Cerebellar nuclear complex (tissue), 1 donor: ENCODE measurements at regions not wholly inside any gene's neighbourhood (a gene's known extent, or its start where the extent isn't known, plus 50 kb on each side); places are given as distances from the start of the nearest gene placed in this dataset.

ENCODE experiments used
- DNase-seq, 2 experiments: peaks; one replicate each; lab custom pipeline; 2025; lab: John Stamatoyannopoulos, UW

DNA sequence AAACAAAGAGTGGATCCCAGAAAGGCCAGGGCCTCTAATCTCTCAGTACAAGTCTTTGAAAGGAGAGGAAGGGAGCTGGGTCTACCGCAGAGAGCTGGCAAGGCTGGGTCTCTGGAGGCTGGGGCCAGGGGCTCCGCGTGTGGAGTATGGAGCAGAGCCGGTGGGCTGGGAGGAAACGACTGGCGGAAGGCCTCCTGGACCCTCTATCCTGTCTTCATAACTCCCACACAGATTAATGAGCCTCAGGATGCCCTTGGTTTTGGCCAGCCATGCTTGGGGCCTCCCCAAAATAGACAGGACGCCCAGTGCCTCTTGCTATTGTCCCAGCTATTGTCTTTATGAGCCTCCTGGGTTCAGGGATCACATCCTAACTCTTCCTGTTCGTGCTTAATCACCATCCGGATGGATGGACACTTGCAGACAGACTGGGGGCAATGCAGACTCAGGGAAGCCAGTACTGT, 306.4 kb downstream of the DHX35 start:
- DNase-seq, result no peak

DNA sequence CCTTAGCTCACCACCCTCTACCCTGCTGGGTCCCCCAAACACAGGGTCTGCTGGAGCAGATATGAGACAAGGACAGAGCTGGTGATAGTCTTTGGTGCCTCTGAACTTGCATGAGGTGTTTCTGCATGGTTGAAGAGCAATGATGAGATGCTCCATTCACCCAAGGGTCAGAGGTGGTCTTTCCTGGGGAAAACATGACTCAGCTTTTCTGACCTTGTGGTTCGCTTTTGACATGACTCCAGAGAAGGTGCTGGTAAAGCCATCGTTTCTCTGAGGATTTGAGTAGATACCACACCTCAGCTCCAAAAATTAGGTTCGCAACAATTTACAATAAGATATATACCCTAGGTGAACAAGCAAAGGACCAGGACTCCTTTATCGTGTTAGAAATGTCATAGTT, 304.8 kb downstream of the DHX35 start:
- no peak for DNase-seq

- DNase-seq, result no peak
Measured at GRCh38 chr20:39264506-39265172, 302.5 kb downstream of the DHX35 start.

DNA sequence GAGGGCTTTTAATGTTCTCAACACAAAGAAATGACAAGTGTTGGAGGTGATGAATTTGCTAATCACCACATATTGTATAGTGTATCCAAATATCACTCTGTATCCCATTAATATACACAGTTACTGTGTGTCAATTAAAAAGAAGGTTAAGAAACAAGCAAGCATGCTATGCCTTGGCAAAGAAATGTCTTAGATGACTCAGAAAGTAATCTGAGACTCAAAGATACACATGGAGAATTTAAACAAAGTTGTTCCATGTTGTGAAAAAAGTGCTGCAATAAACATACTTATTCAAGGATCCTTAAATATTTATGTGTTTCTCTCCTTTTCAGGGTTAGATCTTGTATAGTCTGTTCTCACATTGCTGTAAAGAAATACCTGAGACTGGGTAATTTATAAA, 300.9 kb downstream of the DHX35 start:
- DNase-seq, result no peak

DNA sequence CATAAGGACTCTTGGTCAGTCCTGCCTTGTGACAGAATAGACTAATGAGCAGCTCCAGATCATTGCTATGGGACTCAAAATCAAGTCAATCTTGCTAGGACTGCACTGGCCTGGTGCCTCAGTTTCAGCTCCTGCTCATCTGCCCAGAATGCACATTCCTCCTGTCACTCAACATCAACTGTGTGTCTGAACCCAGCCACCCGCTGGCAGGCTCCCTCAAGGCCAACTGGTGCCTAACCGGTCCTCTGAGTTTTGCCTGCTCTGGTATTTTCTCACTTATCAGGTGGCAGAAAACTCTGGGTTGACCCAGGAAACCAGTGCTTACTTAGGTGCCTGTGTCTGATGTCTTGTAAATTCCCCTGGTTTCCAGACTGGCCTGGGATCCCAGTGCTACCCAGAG, 297.7 kb downstream of the DHX35 start:
- no peak for DNase-seq

GRCh38 chr20:39259010-39259803, 297.1 kb downstream of the DHX35 start:
- DNase-seq, result no peak

- DNase-seq, result no peak
Measured at GRCh38 chr20:39258253-39258652, 296.1 kb downstream of the DHX35 start.

GRCh38 chr20:39253051-39253755, 291.1 kb downstream of the DHX35 start:
- no peak for DNase-seq

GRCh38 chr20:39252035-39252434, 289.9 kb downstream of the DHX35 start:
- DNase-seq, result no peak

DNA sequence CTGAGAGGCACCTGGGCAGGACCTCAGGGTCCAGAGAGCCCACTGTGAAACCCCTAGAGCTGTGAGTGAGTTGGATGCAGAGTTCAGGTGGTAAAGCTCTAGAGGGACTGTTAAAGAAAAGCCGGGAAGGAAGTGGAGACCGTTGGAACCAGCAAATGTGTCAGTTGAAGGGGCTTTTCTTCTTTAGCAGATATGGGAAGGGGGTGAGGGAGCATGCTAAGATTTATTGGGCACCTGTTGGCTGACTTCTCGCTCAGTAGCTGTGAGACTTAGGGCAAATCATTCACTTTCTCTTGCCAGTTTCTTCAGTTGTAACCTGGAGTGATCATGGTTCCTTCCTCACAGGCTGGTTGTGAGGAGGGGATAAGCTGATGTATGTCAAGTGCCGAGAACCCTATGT, 287.7 kb downstream of the DHX35 start:
- no peak for DNase-seq

- DNase-seq, result no peak
Measured at GRCh38 chr20:39248862-39249485, 286.8 kb downstream of the DHX35 start.

DNA sequence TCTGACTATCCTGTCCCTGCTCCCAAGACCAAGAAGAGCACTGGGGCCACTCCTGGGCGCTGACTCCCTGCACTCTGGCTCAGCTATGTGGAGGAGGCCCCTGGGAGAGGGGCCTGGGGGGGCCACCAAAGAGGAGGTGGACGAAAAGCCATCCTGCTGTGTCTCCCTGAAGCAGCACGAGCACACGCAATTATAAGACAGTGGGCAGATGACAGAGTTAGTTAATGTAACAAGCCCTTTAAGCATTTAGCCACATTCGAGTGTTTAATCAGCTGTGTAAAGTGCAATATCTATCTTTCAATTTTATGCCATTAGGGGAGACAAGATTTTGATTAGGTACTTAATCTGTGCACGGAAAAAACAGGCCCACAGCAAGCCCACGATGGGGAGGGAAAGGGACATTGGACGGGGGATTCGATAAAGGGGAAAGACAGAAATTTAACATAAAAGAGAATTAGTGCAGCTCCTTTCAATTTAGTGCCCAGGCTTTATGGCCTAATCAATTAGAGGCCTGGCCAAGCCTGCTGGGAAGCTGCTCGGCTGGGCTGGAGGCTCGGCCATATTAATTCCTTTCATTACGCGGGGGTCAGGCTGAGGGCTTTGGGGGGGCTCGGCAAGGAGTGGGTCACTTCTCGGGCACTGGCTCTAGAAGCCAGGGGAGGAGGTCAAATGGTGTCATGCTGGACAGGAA, 286.2 kb downstream of the DHX35 start:
- no peak for DNase-seq

GRCh38 chr20:39246436-39246835, 284.3 kb downstream of the DHX35 start:
- no peak for DNase-seq

GRCh38 chr20:39245685-39246311, 283.7 kb downstream of the DHX35 start:
- DNase-seq, result no peak

GRCh38 chr20:39243962-39244361, 281.8 kb downstream of the DHX35 start:
- DNase-seq, result no peak

- DNase-seq, result no peak
Measured at GRCh38 chr20:39242614-39243013, 280.5 kb downstream of the DHX35 start.

GRCh38 chr20:39234520-39235095, 272.5 kb downstream of the DHX35 start:
- no peak for DNase-seq

GRCh38 chr20:39233755-39234154, 271.6 kb downstream of the DHX35 start:
- DNase-seq, result no peak

DNA sequence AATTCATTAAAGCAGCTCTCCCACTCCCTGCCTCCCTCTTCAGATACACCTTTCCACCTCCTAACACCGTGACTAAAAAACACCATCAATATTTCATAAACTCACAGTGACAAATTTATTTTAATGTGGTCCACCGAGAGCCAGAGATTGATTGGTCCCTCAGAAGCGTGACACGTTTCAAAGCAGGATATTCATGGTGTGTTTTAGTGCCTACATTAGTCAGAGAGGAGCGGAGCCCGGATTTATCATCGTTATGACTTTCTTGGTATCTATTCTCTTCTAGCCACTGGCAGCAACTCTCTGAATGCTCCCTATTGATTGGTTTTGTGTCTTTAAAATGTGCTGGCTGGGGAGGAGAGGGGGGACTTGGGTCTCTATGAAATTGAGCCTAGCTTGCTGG, 265.3 kb downstream of the DHX35 start:
- DNase-seq, result no peak

GRCh38 chr20:39225978-39226377, 263.8 kb downstream of the DHX35 start:
- no peak for DNase-seq

DNA sequence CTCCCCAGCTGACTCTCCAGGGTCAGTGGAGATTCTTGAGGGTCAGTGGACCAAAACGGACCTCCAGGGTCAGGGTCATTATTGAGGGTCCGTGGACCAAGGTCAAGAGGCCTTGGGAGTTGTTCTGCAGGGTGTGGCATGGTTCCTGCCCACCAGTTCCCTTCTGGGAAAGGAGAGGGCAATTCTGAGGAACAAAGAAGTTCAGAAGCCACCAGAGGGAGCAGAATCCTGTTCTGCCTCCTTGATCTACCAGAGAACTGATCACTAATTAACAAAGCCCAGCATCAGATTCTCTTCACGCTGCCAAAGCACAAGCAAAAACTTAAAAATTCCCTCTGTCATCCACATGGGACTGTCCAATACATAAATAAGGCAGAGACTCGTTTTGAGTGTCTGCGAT, 263.4 kb downstream of the DHX35 start:
- DNase-seq, result no peak
